ENCODE measurements at regions not wholly inside any gene's neighbourhood (a gene's known extent, or its start where the extent isn't known, plus 50 kb on each side); places are given as distances from the start of the nearest gene placed in this dataset.

DNA sequence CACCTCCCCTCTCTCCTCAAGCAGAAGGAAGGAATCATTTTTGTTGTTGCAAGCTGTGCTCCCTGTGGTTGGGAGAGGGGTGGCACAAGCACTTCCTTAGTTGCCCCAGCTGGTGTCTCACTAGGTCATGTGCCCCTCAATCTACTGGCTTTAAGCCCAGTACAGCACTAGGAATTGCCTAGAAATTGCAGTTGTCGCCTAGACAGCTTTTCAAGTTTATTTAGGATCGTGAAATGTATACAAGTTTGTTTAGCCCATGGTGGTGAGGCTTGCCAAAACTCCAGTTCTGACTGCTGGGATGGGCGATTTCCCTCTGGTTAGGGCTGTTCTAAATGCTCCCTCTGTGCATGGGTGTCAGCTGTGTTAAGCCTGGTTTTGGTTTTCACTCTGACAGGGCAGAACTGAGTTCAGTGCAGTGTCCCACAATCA lies 126.8 kb upstream of the ZNF644 start:
- no peak for DNase-seq (ENCODE audit: low spot score)

DNA sequence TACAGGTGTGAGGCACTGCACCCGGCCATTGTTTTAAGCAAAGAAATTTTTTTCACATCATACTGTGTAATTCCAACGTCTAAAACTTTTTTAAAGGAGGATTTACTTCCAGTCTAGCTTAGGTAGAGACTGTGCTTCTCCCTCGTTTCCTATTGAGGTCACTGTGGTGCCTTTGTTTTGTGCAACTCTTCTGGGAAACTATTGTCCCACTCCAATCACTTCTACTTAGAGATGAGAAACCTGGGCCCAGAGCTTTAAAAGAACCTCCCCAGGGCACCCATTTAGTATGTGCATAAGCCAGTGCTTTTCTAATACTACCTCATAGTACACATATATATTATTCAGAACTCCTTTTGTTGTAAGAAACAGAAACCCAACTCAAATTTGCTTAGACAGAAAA lies 120.0 kb upstream of the ZNF644 start:
- DNase-seq (ENCODE audit: low spot score): no peak

DNA sequence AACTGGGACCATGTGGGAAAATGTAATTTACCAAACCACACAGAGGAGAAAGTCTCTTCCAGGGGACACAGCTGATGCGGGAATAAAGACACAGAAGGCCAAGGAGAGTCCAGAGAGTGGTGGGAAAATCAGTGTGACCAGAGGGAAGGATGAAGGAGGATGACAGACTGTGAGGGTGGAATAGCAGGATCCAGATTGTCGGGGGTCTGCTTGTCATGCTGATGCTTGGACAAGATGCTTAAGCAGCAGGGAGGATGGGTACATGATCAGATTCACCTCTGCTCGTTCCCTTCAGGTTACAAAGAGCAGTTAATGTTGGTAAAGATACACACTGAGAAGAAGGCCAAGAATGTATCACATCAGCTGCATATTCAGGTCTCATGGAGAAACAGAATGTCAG lies 117.1 kb upstream of the ZNF644 start:
- DNase-seq (ENCODE audit: low spot score): no peak

DNA sequence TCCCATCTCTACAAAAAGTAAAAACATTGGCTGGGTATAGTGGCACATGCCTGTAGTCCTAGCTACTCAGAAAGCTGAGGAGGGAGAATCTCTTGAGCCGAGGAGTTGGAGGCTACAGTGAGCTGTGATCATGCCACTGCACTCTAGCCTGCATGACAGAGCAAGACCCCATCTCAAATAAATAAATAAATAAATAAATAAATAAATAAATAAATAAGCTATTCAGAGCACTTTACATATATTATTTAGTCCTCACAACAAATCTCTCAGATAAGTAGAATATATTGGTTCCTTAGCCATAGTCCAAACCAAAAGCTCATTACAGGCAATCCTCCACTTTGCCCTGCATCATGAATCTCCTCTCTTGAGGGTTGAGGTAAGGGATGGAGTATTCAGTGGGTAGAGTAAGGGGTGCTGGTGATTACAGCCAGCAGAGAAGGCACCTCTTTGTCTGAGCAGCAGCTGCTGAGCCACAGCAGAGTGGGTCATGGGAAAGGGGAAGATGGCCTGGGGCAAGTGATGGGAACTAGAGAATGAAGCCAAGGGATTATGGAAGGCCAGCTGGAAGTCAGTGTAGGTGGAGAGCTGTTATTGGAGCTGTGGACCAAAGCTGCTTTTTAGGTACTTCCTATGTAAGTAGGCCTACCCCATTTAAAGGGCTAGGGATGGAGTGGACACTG lies 115.5 kb upstream of the ZNF644 start:
- DNase-seq (ENCODE audit: low spot score): no peak

DNA sequence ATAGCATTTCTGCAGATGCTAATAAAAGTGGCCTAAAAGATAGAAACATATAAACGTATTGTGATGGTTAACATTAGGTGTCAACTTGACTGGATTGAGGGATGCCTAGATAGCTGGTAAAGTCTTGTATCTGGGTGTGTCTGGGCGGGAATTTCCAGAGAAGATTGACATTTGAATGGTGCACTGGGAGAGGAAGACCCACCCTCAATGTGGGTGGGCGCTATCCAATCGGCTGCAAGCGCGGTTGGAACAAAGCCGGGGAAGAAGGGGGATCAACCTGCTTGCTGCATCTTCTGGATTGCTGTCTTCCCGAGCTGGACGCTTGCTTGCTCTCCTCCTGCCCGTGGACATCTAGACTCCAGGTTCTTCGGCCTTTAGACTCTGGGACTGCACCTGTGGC lies 114.0 kb upstream of the ZNF644 start:
- DNase-seq (ENCODE audit: low spot score): no peak

DNA sequence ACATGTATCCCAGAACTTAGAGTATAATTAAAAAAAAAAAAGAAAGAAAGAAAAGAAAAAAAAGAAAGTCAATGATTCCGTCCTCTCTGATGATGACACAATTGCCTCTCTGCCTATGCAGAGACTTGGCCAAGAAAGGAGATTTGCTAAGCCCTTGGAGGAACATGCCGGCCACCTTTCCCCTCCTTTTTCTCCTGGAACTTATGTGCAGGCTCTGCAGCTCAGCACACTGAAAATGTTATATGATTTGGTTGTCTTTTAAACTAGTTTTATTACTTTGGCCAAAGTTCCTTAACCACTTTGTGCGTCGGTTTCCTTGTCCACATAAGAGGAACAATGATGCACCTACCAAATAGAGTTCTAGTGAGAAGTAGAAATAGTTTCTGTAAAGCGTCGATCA lies 111.4 kb upstream of the ZNF644 start:
- no peak for DNase-seq (ENCODE audit: low spot score)

DNA sequence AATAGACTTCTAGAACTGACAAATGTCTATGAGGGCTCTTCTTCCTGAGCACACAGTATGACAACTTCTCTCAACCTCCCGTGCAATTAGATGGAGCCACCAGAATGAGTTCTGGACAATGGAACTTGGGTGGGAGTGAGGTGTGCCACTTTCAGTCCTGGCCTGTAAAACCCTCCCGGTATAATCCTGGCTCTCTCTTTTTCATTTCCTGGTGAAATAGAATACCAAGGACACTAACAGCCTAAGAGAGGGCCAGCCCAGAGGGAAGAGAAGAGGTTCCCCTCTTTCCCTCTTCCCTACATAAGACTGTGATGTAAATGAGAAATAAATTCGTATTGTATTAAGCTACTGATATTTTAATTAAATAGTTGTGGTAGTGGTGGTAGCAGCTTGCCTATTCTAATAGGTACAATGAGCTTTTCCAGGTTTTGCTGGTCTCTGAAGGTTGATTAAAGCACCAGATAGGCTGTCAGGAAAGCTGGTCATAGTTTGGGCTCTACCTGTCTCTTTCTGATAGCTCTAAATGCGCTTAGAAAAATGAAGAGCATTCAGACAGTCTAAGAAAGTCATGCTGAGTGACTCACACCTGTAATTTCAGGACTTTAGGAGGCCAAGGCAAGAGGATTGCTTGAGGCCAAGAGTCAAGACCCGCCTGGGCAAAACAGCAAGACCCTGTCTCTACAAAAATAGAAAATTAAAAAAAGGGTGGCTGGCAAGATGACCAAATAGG lies 108.6 kb upstream of the ZNF644 start:
- DNase-seq (ENCODE audit: low spot score): no peak

DNA sequence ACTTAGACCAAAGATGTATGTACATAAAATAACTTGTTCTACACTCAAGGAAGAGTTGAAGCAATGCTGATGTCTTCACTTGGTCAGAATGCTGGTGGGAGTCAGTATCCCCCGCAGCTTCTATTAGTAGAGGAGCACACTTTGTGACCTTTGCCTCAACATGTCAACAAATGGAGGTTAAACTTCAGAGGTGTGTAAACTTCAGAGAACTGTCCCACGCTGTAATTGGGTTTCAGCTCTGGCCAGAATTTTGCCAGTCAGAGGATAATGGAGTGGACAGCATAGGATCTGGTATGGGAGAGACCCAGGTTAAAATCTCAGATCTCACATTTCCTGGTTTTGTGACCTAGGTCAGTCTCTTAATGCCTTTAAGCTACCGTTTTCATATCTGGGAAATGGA lies 107.6 kb upstream of the ZNF644 start:
- no peak for DNase-seq (ENCODE audit: low spot score)

DNA sequence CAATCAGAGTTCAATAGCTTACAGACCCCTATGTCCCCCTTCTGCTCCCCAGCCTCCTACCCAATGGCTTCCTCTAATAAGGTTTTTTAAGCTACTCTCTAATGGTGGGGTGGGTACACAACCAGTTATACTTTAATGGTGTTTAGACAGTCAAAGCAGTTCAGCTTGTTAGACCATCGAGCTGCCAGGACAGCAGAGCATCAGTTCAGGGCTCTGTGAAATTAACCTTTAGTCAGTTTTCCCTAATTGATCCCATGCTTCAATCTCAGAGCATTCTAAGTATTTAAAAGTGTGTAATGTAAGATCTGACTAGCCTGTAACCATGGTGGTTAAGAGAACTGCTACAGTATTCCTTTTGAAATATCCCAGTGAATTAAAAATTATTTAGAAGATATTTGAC lies 107.2 kb upstream of the ZNF644 start:
- no peak for DNase-seq (ENCODE audit: low spot score)

DNA sequence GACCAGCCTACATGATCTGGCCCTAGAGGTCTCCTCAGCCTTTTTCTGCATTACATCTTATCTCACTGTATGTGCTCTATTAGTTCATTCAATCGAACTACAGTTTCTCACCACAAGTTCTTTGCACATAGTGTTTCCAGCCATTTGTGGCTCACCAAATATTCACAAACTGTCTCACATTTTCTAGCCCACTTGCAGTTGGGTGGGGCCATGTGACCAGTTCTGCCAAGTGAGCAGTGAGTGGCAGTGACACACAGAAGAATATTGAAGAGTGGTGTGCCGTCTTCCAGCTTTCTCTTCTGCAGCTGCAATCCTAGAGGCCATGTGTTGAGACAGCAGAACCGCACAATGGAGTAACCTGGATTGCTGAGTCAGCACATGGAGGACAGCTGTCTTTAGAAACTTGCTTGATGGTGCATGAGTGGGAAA lies 103.2 kb upstream of the ZNF644 start:
- DNase-seq (ENCODE audit: low spot score): no peak

DNA sequence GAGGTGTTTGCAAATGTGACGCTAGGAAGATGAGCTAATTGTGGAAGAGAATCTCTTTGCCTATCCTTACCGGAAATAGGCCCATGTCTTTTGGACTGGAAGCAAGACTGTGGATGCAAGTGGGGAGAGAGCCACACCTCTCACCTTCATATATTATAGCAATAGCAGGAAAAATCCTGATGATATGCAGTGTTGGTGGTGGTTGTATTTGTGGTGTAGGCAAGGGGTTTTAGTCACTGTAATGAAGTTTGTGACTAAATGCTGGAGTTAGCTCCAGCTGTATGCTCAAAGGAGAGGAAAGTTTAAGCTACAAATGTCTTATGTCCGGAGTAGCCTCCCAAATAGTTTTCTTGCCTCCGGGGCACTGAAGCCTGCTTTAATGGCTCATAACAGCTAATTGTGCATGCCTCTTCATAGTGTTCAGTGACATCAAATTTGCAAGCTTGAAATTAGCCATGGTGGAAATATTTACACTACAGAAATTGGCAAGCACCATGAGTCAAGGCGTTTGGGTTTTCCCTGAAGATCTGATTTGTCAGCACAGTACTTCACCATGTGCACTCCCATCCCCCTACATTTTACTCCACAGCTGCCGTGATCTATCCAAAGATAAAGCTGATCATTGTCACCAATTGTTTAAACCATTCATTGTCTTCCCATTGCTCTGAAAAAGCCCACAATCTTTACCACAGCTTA lies 102.6 kb upstream of the ZNF644 start:
- no peak for DNase-seq (ENCODE audit: low spot score)

DNA sequence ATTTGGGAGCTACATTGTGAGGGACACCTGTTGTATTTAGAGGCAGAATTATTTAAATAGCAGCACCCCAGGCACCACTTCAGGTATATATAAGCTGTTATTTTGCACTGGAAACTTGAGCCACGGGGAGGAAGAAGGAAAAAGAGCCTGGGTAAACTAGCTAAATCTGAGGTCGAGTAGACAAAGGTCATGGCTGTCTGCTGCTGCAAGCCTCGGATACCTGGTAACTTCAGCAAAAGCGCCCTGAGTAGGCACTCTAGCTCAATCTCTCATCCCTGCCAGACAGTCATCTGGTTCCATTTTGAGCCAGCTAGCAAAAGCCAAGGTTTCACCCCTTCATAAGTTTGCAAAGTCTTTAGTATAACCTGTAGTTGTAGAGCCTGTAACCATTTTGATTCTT lies 101.9 kb upstream of the ZNF644 start:
- no peak for DNase-seq (ENCODE audit: low spot score)

DNA sequence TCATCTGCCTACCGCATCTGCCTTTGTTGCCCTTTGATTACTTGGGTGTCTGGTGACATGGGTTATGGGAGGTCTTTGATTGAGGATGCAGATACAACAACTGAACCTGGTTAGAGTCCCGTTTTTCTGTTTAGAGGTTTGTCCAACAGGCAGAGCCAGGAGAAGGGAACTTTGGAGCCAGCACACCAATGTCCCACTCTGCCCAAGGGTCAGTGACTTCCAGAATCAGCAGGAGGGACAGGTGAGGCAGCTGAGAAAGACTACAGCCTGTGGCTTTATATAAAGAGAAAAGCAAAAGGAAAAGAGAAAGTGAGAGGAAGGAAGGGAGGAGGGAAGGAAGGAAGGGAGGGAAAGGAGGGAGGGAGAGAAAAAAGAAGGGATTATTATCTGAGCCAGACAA lies 101.5 kb upstream of the ZNF644 start:
- DNase-seq (ENCODE audit: low spot score): no peak

DNA sequence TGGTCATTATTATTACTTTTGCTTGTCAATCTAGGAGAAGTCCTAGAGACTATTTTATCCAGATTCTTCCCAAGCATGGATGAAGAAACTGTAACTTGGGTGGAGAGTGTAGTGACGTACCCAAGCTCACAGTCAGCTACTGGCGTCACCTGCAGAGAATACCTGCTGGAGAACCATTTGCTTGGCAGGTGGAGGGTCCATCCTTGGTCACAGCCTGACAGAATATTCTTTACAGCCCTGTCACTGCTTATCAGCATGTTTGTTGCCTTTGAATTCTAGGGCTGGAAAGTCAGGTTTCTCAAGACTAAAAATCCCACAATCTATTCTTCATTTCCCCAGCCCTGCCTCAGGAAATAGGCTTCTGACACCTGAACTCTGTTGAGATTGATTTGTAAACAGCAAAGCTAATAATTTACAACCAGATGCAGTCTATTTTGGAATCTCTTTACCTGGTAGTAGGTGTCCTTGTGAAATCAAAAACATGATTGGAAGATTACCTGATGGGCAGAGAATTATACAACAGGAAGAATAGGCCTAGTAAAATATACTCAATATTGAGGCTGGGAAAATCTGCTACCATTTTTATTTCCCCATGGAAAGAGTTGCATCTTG lies 100.4 kb upstream of the ZNF644 start:
- DNase-seq (ENCODE audit: low spot score): no peak

DNA sequence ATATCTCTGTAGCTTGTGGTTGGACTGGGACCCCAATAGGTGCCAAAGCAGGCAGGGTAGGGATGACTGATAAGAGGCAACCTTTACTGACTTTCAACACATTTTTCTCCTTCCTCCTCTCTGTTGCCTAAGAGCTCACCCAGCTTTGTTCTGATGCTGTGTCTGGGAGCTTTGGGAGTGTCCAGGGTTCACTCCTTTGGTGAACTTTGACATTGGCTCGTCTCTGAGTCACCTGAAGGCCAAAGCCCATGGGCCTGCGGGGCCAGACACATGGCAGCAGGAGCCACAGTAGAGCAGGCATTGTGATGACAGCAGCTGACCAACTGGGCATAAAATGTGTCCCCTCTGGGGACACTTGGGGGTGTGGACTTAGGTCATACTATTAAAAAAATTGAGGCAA lies 99.5 kb upstream of the ZNF644 start:
- DNase-seq (ENCODE audit: low spot score): no peak

DNA sequence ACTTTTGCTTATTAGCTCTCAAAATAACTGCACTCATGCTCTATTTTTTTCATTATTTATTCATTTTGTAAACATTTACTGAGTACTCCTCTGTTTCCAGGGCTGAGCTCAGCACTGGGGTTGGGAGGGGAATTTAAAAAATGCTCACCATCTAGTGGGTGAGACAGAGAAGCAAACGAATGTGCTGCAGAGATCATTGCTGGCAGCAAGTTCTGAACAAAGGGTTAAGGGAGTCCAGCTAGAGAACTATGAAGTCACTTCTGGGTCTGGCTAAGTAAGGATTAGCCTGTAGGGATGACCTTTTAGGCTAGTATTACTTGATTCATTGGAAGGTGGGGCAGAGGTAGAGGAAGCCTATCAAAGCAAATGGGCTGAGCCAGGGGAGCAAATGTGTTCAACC lies 99.1 kb upstream of the ZNF644 start:
- DNase-seq (ENCODE audit: low spot score): no peak

DNA sequence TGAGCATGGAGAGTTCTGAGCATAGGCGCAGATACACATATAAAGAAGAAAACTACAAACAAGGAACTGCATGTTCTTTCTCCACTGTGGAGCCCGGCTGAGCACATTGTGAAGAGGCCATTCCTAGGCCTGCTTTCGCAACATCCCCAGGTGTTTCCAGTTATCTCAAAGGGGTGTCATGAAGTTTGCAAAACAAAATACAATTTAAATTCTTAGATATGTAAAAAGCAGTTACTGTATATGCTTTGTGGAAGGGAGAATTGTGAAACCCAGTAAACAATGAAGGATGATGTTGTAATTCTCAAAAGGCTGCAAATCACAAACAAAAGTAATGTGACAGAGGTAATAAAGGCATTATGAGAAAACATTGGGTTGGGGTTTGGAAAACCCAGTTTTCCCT lies 98.6 kb upstream of the ZNF644 start:
- DNase-seq (ENCODE audit: low spot score): no peak

DNA sequence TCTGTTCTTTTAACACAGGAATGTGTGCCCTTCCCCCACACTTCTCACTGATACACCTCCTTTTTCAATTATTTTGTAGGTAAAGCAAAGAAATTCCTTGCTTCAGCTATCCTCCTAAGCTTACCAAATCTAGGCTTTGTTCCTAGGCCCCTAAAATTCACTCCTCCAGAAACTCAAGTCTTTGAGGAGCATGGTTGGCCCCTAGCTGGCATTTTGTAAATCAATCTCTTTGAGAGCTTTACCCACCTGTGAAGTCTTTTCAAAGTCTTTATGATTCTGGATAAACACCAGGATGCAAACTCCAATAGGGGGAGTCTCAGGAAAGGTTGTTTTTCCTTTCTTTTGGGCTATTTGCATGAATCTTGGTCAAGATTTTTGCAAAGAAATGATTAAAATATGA lies 82.9 kb upstream of the ZNF644 start:
- no peak for DNase-seq (ENCODE audit: low spot score)

DNA sequence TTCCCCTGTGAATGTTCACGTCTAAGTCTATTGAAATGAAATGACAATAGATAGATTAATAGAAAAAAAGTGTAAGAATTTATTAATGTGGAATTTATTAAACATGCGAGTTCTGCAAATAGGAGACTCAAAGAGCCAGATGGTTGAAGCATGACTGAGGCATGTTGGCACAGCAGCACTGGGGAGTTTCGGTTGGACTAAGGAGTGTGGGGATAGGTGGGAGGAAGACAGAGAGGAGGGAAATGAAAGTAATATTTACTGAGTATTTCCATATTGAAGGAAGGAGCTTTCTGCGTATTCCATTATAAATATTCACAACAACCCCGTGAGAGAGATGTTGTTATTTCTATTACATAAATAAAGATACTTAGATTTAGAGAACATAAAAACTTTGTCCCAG lies 79.5 kb upstream of the ZNF644 start:
- no peak for DNase-seq (ENCODE audit: low spot score)

DNA sequence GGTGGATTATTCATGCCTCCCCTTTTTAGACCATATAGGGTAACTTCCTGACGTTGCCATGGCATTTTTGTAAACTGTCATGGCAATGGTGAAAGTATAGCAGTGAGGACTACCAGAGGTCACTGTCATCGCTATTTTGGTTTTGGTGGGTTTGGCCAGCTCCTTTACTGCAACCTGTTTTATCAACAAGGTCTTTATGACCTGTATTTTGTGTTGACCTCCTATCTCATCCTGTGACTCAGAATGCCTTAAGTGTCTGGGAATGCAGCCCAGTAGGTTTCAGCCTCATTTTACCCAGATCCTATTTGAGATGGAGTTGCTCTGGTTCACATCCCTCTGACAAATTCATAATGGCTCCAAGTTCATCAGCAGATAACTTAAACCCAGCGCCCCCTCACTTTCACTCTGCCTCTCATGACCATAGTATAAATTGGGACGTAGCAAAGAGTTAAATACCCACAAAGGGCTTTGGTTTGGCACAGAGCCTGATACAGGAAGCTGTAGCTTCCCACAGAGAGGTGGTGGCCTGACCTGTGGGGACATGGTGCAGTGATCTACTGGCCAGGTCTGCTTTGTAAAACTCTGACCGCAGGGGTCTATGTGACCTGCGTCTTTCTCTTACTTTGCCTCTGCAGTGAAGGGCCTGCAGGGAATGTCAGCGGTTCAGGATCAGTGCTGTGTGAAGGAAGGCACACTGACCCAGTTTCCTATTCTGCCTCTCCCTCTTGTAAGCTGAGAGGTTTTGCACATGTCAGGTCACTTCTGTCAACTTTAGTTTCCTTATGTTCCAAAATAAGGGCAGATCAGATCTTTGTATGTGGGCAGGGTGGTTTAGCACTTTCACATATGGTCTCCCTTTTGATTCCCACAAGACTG lies 78.1 kb upstream of the ZNF644 start:
- DNase-seq (ENCODE audit: low spot score): no peak

DNA sequence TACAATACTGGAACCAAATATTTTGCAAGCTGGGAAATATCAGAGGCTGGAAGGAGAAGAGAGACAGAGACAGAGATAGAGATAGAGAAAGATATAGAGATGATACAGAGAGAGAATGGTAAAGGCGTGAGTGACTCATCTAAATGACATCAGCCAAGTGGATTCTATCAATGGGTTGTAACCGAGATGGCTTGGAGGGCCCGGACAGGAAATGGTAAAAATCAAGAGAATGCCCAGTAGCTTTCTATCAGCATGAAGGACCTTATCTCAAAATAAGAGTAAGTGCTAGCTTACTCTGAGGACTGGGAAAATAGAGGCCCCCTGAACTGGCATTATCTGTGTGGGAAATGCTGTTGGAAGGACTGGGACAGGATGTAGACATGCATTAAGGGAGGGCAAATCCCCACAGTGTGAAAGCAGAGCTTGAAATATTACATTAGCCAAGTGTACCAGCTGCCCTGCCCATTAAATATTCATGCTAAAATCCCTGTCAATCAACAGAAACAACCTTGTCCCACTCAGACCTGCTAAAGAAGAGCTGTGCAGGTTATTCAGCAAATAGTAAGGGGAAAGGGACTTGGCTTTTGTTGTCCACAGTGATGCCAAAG lies 76.6 kb upstream of the ZNF644 start:
- no peak for DNase-seq (ENCODE audit: low spot score)
